HepG2 (cell line): ENCODE measurements at regions not wholly inside any gene's neighbourhood (a gene's known extent, or its start where the extent isn't known, plus 50 kb on each side); places are given as distances from the start of the nearest gene placed in this dataset.
A peak's percentile ranks its signal among the peaks of the same experiment; 100 is the strongest.

Experiments used
- ATAC-seq: fragments of 200-7000 bp; cut with Tn5 transposase; 3 replicates; pipeline ENCODE4 v1.9.1; 2020; ENCODE audit warnings: mild to moderate bottlenecking, moderate library complexity
- BruUV-seq: library from RNA; stranded (reverse); fragments of 400-500 nt; replicated peaks from 2 replicates; lab custom pipeline; 2021; lab: Mats Ljungman, UMichigan
- CTCF ChIA-PET: fragments of 300-600 bp; formaldehyde crosslinking; extraction: SDS; loops from one replicate; lab custom pipeline; 2021; ENCODE audit warnings: low total read pairs, inconsistent platforms, low intra/inter-chr PET ratio; lab: Yijun Ruan, JAX
- POLR2A ChIA-PET: fragments of 350-600 bp; sonication (Branson Sonifier 250); formaldehyde crosslinking; loops from one replicate; lab custom pipeline; 2020; ENCODE audit warnings: antibody characterized with exemption, inconsistent platforms; lab: Yijun Ruan, JAX
- DNase-seq: peaks from one replicate; pipeline ENCODE4 v3.0.0-alpha.2; 2015; ENCODE audit warnings: low spot score
- FAIRE-seq: peaks from 3 replicates; lab custom pipeline; 2011; peaks lifted over from hg19 to GRCh38; lab: Jason Lieb, UNC
- H2AFZ ChIP-seq: one replicate; pipeline ENCODE4 v1.6.1; 2011; ENCODE audit warnings: low read length, inconsistent platforms
- H3K27ac ChIP-seq: fragments of 300-600 bp; 3 replicates; pipeline ENCODE4 v1.8.0; 2011; ENCODE audit warnings: mixed run types, mild to moderate bottlenecking, mixed read lengths, low read length, inconsistent platforms; ENCODE audit not compliant: insufficient read depth; ENCODE audit errors: extremely low read length
- H3K27me3 ChIP-seq, 2 experiments: fragments of 200-600 bp in 1 of 2; 2 replicates in 1 of 2; 3 replicates in 1 of 2; pipeline versions ENCODE4 v1.6.0 to v1.8.0; 2011; ENCODE audit warnings: low read length in 2 of 2, mild to moderate bottlenecking in 2 of 2, moderate library complexity in 2 of 2, inconsistent platforms in 1 of 2; ENCODE audit not compliant: insufficient read depth in 2 of 2, control insufficient read depth in 1 of 2
- H3K36me3 ChIP-seq, 2 experiments: fragments of 200-600 bp in 1 of 2; replicated peaks in 1 of 2; 2 replicates in 1 of 2; 3 replicates in 1 of 2; pipeline versions ENCODE4 v1.5.1 to v1.8.0; 2011; ENCODE audit warnings: low read length in 2 of 2, inconsistent platforms in 1 of 2; ENCODE audit not compliant: insufficient read depth in 2 of 2, control insufficient read depth in 1 of 2
- H3K4me1 ChIP-seq: 2 replicates; pipeline ENCODE4 v1.5.1; 2012; ENCODE audit warnings: low read length, inconsistent platforms; ENCODE audit not compliant: insufficient read depth
- H3K4me2 ChIP-seq: 2 replicates; pipeline ENCODE4 v1.6.0; 2011; ENCODE audit warnings: low read depth, low read length, inconsistent platforms
- H3K4me3 ChIP-seq, 3 experiments: fragments of 200-600 bp in 1 of 3; sonication (generic), shearing (Covaris generic) in 1 of 3; replicated peaks in 1 of 3; 2 replicates each; pipeline ENCODE4 v1.5.1; 2011 to 2016; ENCODE audit warnings: low read length in 3 of 3, inconsistent platforms in 2 of 3, low read depth in 2 of 3, mild to moderate bottlenecking in 2 of 3, control low read depth in 1 of 3, mixed read lengths in 1 of 3; ENCODE audit not compliant: insufficient read depth in 1 of 3
- H3K79me2 ChIP-seq: one replicate; pipeline ENCODE4 v1.6.1; 2011; ENCODE audit warnings: low read length, inconsistent platforms; ENCODE audit not compliant: insufficient read depth
- H3K9ac ChIP-seq: 2 replicates; pipeline ENCODE4 v1.6.0; 2011; ENCODE audit warnings: mild to moderate bottlenecking, low read depth, low read length, inconsistent platforms; ENCODE audit not compliant: insufficient read depth
- H3K9me3 ChIP-seq: 2 replicates; pipeline ENCODE4 v1.5.1; 2012; ENCODE audit warnings: mild to moderate bottlenecking, low read length
- H4K20me1 ChIP-seq: 2 replicates; pipeline ENCODE4 v1.6.0; 2011; ENCODE audit warnings: inconsistent platforms, mild to moderate bottlenecking, low read length, moderate library complexity; ENCODE audit not compliant: insufficient read depth
- ARNT2 ChIP-seq: sonication (generic); formaldehyde crosslinking; IDR thresholded peaks from 2 replicates; pipeline ENCODE4 v1.8.0; 2022; ENCODE audit warnings: mild to moderate bottlenecking, low read depth, missing genetic modification reagents, moderate library complexity
- ATF7 ChIP-seq, 2 experiments: fragments of 450-650 bp in 1 of 2; sonication (generic) in 1 of 2; formaldehyde crosslinking in 1 of 2; IDR thresholded peaks; 2 replicates each; pipeline versions ENCODE4 v1.4.0 to v1.6.1; 2016 to 2020; ENCODE audit warnings: antibody characterized with exemption in 1 of 2, mild to moderate bottlenecking in 1 of 2, missing genetic modification reagents in 1 of 2
- CCAR2 ChIP-seq: fragments of 200-400 bp; formaldehyde crosslinking; optimal IDR thresholded peaks from 2 replicates; pipeline ENCODE3; 2018; ENCODE audit warnings: low read depth, mild to moderate bottlenecking, low read length, moderate library complexity
- FIP1L1 ChIP-seq: fragments of 200-400 bp; formaldehyde crosslinking; IDR thresholded peaks from 2 replicates; pipeline ENCODE4 v1.6.1; 2018; ENCODE audit warnings: low read depth, mild to moderate bottlenecking, low read length, moderate library complexity, borderline replicate concordance; ENCODE audit not compliant: insufficient read depth
- ZNF589 ChIP-seq: sonication (generic); formaldehyde crosslinking; conservative IDR thresholded peaks from 2 replicates; pipeline ENCODE4 v1.8.0; 2022; ENCODE audit warnings: mild to moderate bottlenecking, moderate library complexity, missing genetic modification reagents
- ZNF816 ChIP-seq: sonication (generic); formaldehyde crosslinking; IDR thresholded peaks from 2 replicates; pipeline ENCODE4 v1.8.0; 2022; ENCODE audit warnings: missing genetic modification reagents, mild to moderate bottlenecking, borderline replicate concordance
- WGBS: methylation state at CpG from one replicate; pipeline ENCODE4 v1.1.6; 2017; ENCODE audit warnings: low lambda C conversion rate; 5-methylcytosine and 5-hydroxymethylcytosine counted together
- in situ Hi-C: cut with HindIII; loops from 2 replicates; pipeline ENCODE4 v1.10.0; 2017; ENCODE audit warnings: low pct_unique_long_range_greater_than_20kb; ENCODE audit not compliant: extremely low pct_ligation_motif_present
- intact Hi-C: fragments of 100-400 bp; cut with micrococcal nuclease; formaldehyde crosslinking; loops from one replicate; pipeline ENCODE4 v1.10.0; 2022; ENCODE audit not compliant: unreplicated experiment
- TF ChIP-seq, protein P1 (sequence below): sonication (generic); formaldehyde crosslinking; IDR thresholded peaks from 2 replicates; pipeline ENCODE4 v1.5.1; 2020; ENCODE audit warnings: missing genetic modification reagents, mild to moderate bottlenecking, borderline replicate concordance

GRCh38 chr7:118006979-118007378 is 133.7 kb upstream of the CTTNBP2 start:
- no peak overlapping the region for H3K4me3 ChIP-seq
- H3K27me3 ChIP-seq, result no peaks in the 10 kb centered on the region
- H3K9ac ChIP-seq, result no peak overlapping the region
- H3K36me3 ChIP-seq, result no peaks in the 10 kb centered on the region
- ChIA-PET POLR2A (no interaction called here), CTCF (no interaction called here)
- no peaks in the 10 kb centered on the region for H3K4me1 ChIP-seq
- WGBS, result 0% methylated on average over 4 of the region's 5 CpGs
- ATAC-seq (peak; percentile 44; the same call in 2 of the 3 replicates), FAIRE-seq (no peak), DNase-seq (no peak)
- in situ Hi-C loops (no loop called here), intact Hi-C loops (no loop called here)
- no TSS peak for BruUV-seq
- no peak overlapping the region for H2AFZ ChIP-seq
- no peaks in the 10 kb centered on the region for H3K79me2 ChIP-seq
- no peak overlapping the region for H3K4me2 ChIP-seq
- H4K20me1 ChIP-seq, result no peaks in the 10 kb centered on the region
- H3K27ac ChIP-seq, result no peak overlapping the region
- TF ChIP-seq ZNF589 (no peak), CCAR2 (no peak), ZNF816 (no peak)
- H3K9me3 ChIP-seq, result no peaks in the 10 kb centered on the region

- WGBS, result 52% methylated on average over 2 of the region's 2 CpGs
- TF ChIP-seq ARNT2 (CRISPR knock-in tag) (no peak), FIP1L1 (no peak), ATF7 (IDR thresholded peaks at IDR 0.05) (peak; percentile 55), ATF7 (CRISPR knock-in tag; IDR thresholded peaks at IDR 0.05) (no peak)
- TF ChIP-seq, protein P1, sequence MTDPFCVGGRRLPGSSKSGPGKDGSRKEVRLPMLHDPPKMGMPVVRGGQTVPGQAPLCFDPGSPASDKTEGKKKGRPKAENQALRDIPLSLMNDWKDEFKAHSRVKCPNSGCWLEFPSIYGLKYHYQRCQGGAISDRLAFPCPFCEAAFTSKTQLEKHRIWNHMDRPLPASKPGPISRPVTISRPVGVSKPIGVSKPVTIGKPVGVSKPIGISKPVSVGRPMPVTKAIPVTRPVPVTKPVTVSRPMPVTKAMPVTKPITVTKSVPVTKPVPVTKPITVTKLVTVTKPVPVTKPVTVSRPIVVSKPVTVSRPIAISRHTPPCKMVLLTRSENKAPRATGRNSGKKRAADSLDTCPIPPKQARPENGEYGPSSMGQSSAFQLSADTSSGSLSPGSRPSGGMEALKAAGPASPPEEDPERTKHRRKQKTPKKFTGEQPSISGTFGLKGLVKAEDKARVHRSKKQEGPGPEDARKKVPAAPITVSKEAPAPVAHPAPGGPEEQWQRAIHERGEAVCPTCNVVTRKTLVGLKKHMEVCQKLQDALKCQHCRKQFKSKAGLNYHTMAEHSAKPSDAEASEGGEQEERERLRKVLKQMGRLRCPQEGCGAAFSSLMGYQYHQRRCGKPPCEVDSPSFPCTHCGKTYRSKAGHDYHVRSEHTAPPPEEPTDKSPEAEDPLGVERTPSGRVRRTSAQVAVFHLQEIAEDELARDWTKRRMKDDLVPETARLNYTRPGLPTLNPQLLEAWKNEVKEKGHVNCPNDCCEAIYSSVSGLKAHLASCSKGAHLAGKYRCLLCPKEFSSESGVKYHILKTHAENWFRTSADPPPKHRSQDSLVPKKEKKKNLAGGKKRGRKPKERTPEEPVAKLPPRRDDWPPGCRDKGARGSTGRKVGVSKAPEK (CRISPR knock-in tag), result no peak
- H3K4me3 ChIP-seq, result no peak overlapping the region
- BruUV-seq, result no TSS peak
- no peaks in the 10 kb centered on the region for H3K9me3 ChIP-seq
- FAIRE-seq, result no peak
- no peak overlapping the region for H3K27ac ChIP-seq
- no peaks in the 10 kb centered on the region for H3K79me2 ChIP-seq
- no peaks in the 10 kb centered on the region for H3K36me3 ChIP-seq
- no peak overlapping the region for H3K4me2 ChIP-seq
- ChIA-PET CTCF (no interaction called here), POLR2A (no interaction called here)
- H3K27me3 ChIP-seq, result no peaks in the 10 kb centered on the region
- no peaks in the 10 kb centered on the region for H3K4me1 ChIP-seq
- H2AFZ ChIP-seq, result no peak overlapping the region
- intact Hi-C loops (no loop called here), in situ Hi-C loops (no loop called here)
- DNase-seq, result no peak
- H3K9ac ChIP-seq, result no peak overlapping the region
- H4K20me1 ChIP-seq, result no peaks in the 10 kb centered on the region
- ATAC-seq, result no peak
Observed at GRCh38 chr7:118009419-118009818, 136.2 kb upstream of the CTTNBP2 start.
